Fibroblast of lung (primary cell): ENCODE measurements at regions not wholly inside any gene's neighbourhood (a gene's known extent, or its start where the extent isn't known, plus 50 kb on each side); places are given as distances from the start of the nearest gene placed in this dataset.

Source experiments
- DNase-seq, 2 donors: peaks; one replicate each; pipeline versions ENCODE4 v3.0.0 to v3.0.0-alpha.2; 2010; ENCODE audit warnings: low read depth in 2 of 2
- H2AFZ ChIP-seq: 2 replicates; pipeline ENCODE4 v1.5.1; 2012; ENCODE audit warnings: low read length, control low read depth, inconsistent platforms
- H3K27ac ChIP-seq: 2 replicates; pipeline ENCODE4 v1.5.1; 2011; ENCODE audit warnings: low read length, control low read depth; ENCODE audit not compliant: insufficient read depth
- H3K27me3 ChIP-seq: 2 replicates; pipeline ENCODE4 v1.5.1; 2011; ENCODE audit warnings: mild to moderate bottlenecking, low read length; ENCODE audit not compliant: control insufficient read depth, insufficient read depth
- H3K36me3 ChIP-seq: 2 replicates; pipeline ENCODE4 v1.5.1; 2011; ENCODE audit warnings: low read length; ENCODE audit not compliant: control insufficient read depth, insufficient read depth
- H3K4me1 ChIP-seq: 2 replicates; pipeline ENCODE4 v1.5.1; 2011; ENCODE audit warnings: low read length; ENCODE audit not compliant: control insufficient read depth, insufficient read depth; ENCODE audit errors: extremely low read depth
- H3K4me2 ChIP-seq: 2 replicates; pipeline ENCODE4 v1.5.1; 2011; ENCODE audit warnings: low read length, control low read depth; ENCODE audit not compliant: insufficient read depth; ENCODE audit errors: extremely low read depth
- H3K4me3 ChIP-seq, 4 experiments: fragments of 200-600 bp in 1 of 4; sonication (generic) in 1 of 4; replicated peaks in 1 of 4; 2 replicates each; pipeline ENCODE4 v1.5.1; 2011 to 2016; ENCODE audit warnings: low read length in 4 of 4, low read depth in 3 of 4, mild to moderate bottlenecking in 3 of 4, control low read depth in 2 of 4, inconsistent platforms in 1 of 4, mixed read lengths in 1 of 4; ENCODE audit not compliant: insufficient read depth in 1 of 4; ENCODE audit errors: control extremely low read depth in 1 of 4
- H3K79me2 ChIP-seq: 2 replicates; pipeline ENCODE4 v1.5.1; 2012; ENCODE audit warnings: mild to moderate bottlenecking, low read length, inconsistent platforms; ENCODE audit not compliant: control insufficient read depth, insufficient read depth
- H3K9ac ChIP-seq: 2 replicates; pipeline ENCODE4 v1.5.1; 2011; ENCODE audit warnings: mild to moderate bottlenecking, low read length, control low read depth; ENCODE audit not compliant: insufficient read depth
- H3K9me3 ChIP-seq: 2 replicates; pipeline ENCODE4 v1.5.1; 2012; ENCODE audit warnings: low read depth, low read length; ENCODE audit not compliant: control insufficient read depth, insufficient read depth
- H4K20me1 ChIP-seq: 2 replicates; pipeline ENCODE4 v1.5.1; 2011; ENCODE audit warnings: low read length; ENCODE audit not compliant: control insufficient read depth, insufficient read depth; ENCODE audit errors: extremely low read depth
- CTCF ChIP-seq, 2 donors: IDR thresholded peaks in 1 of 2; conservative IDR thresholded peaks in 1 of 2; 1 replicate in 1 of 2; 2 replicates in 1 of 2; pipeline ENCODE4 v1.5.1; 2011 to 2012; ENCODE audit warnings: low read length in 2 of 2, control low read depth in 1 of 2, inconsistent platforms in 1 of 2, low read depth in 1 of 2, mild to moderate bottlenecking in 1 of 2
- EZH2 ChIP-seq: IDR thresholded peaks from 2 replicates; pipeline ENCODE4 v1.5.1; 2012; ENCODE audit warnings: low read length, control low read depth, mild to moderate bottlenecking; ENCODE audit errors: missing control alignments

GRCh38 chr12:69042557-69042956 is 109.6 kb upstream of the CPM start:
- Histone ChIP-seq H3K27ac (no peak overlapping the region), H4K20me1 (no peaks in the 10 kb centered on the region), H3K9ac (no peak overlapping the region), H3K9me3 (no peaks in the 10 kb centered on the region), H2AFZ (no peak overlapping the region), H3K27me3 (no peaks in the 10 kb centered on the region), H3K4me1 (no peaks in the 10 kb centered on the region), H3K79me2 (no peaks in the 10 kb centered on the region), H3K4me3 (no peak overlapping the region), H3K4me2 (no peak overlapping the region), H3K36me3 (no peaks in the 10 kb centered on the region)
- TF ChIP-seq CTCF (conservative IDR thresholded peaks at IDR 0.05 in 1 of 2, IDR thresholded peaks at IDR 0.05 in 1 of 2; ENCODE audit: low read depth in 1 of 2, low read length in 2 of 2) (no peak), EZH2 (no peak)
- DNase-seq = no peak

GRCh38 chr12:69042970-69043369 is 110.0 kb upstream of the CPM start:
- TF ChIP-seq CTCF (conservative IDR thresholded peaks at IDR 0.05 in 1 of 2, IDR thresholded peaks at IDR 0.05 in 1 of 2; ENCODE audit: low read depth in 1 of 2, low read length in 2 of 2) (no peak), EZH2 (no peak)
- no peaks in the 10 kb centered on the region for H3K9me3 ChIP-seq
- no peaks in the 10 kb centered on the region for H3K27me3 ChIP-seq
- H3K4me2 ChIP-seq = no peak overlapping the region
- no peaks in the 10 kb centered on the region for H3K36me3 ChIP-seq
- DNase-seq = no peak
- no peaks in the 10 kb centered on the region for H3K4me1 ChIP-seq
- no peak overlapping the region for H3K9ac ChIP-seq
- H3K27ac ChIP-seq = no peak overlapping the region
- H3K4me3 ChIP-seq = no peak overlapping the region
- no peaks in the 10 kb centered on the region for H4K20me1 ChIP-seq
- no peaks in the 10 kb centered on the region for H3K79me2 ChIP-seq
- no peak overlapping the region for H2AFZ ChIP-seq

GRCh38 chr12:69044887-69045286 is 111.9 kb upstream of the CPM start:
- no peak for TF ChIP-seq EZH2
- TF ChIP-seq CTCF (conservative IDR thresholded peaks at IDR 0.05 in 1 of 2, IDR thresholded peaks at IDR 0.05 in 1 of 2; ENCODE audit: low read depth in 1 of 2, low read length in 2 of 2) = no peak
- Histone ChIP-seq H3K27me3 (no peaks in the 10 kb centered on the region), H3K4me1 (no peaks in the 10 kb centered on the region), H2AFZ (no peak overlapping the region), H4K20me1 (no peaks in the 10 kb centered on the region), H3K79me2 (no peaks in the 10 kb centered on the region), H3K4me2 (no peak overlapping the region), H3K36me3 (no peaks in the 10 kb centered on the region), H3K9ac (no peak overlapping the region), H3K27ac (no peak overlapping the region), H3K9me3 (no peaks in the 10 kb centered on the region), H3K4me3 (no peak overlapping the region)
- no peak for DNase-seq
